H1 (cell line): ENCODE measurements at regions not wholly inside any gene's neighbourhood (a gene's known extent, or its start where the extent isn't known, plus 50 kb on each side); places are given as distances from the start of the nearest gene placed in this dataset.

Experiments
- CHD1 ChIP-seq: IDR thresholded peaks from 2 replicates; pipeline ENCODE4 v1.6.1; 2012; ENCODE audit warnings: low read depth, low read length, improper control_type of control experiment
- CHD2 ChIP-seq: IDR thresholded peaks from 2 replicates; pipeline ENCODE4 v1.6.1; 2012; ENCODE audit warnings: low read length, improper control_type of control experiment
- CTCF ChIP-seq, 3 experiments: IDR thresholded peaks; 1 replicate in 2 of 3; 2 replicates in 1 of 3; pipeline versions ENCODE4 v1.5.1 to v1.6.1; 2011; ENCODE audit warnings: low read length in 3 of 3, mild to moderate bottlenecking in 3 of 3, inconsistent platforms in 2 of 3, low read depth in 1 of 3, moderate library complexity in 1 of 3; ENCODE audit not compliant: insufficient read depth in 1 of 3; ENCODE audit errors: control extremely low read depth in 1 of 3
- EZH2 ChIP-seq: fragments of 200-600 bp; sonication (generic); IDR thresholded peaks from 2 replicates; pipeline ENCODE4 v1.7.1; 2012; ENCODE audit warnings: low read depth, mild to moderate bottlenecking, moderate library complexity, low read length, inconsistent platforms; ENCODE audit not compliant: severe bottlenecking
- JUND ChIP-seq: IDR thresholded peaks from 2 replicates; pipeline ENCODE4 v1.6.1; 2011; ENCODE audit warnings: mild to moderate bottlenecking, improper control_type of control experiment, low read length
- KDM1A ChIP-seq: fragments of 200-600, 300-600 bp; sonication (generic); IDR thresholded peaks from 2 replicates; pipeline ENCODE4 v1.7.1; 2016; ENCODE audit warnings: mild to moderate bottlenecking, low read length, borderline replicate concordance
- POLR2AphosphoS5 ChIP-seq: IDR thresholded peaks from 2 replicates; pipeline ENCODE4 v1.6.1; 2011; ENCODE audit warnings: low read depth, low read length
- RAD21 ChIP-seq, 2 experiments: IDR thresholded peaks in 1 of 2; conservative IDR thresholded peaks in 1 of 2; 2 replicates each; pipeline ENCODE4 v1.6.1; 2011; ENCODE audit warnings: low read depth in 2 of 2, low read length in 2 of 2, improper control_type of control experiment in 1 of 2, inconsistent platforms in 1 of 2, mild to moderate bottlenecking in 1 of 2, moderate library complexity in 1 of 2
- RFX5 ChIP-seq: IDR thresholded peaks from 2 replicates; pipeline ENCODE4 v1.6.1; 2011; ENCODE audit warnings: low read depth, low read length, improper control_type of control experiment, borderline replicate concordance
- TBP ChIP-seq: IDR thresholded peaks from 2 replicates; pipeline ENCODE4 v1.6.1; 2011; ENCODE audit warnings: low read depth, low read length, improper control_type of control experiment
- USF2 ChIP-seq: IDR thresholded peaks from 2 replicates; pipeline ENCODE4 v1.6.1; 2011; ENCODE audit warnings: low read length, improper control_type of control experiment

GRCh38 chr11:127997594-127997993, 589.8 kb downstream of the ETS1 start:
- TF ChIP-seq EZH2 (no peak), CTCF (IDR thresholded peaks at IDR 0.05; ENCODE audit: control extremely low read depth in 1 of 3, insufficient read depth in 1 of 3, low read depth in 1 of 3, low read length in 3 of 3) (no peak), JUND (no peak), RAD21 (IDR thresholded peaks at IDR 0.05 in 1 of 2, conservative IDR thresholded peaks at IDR 0.05 in 1 of 2; ENCODE audit: low read depth in 2 of 2, low read length in 2 of 2) (no peak), USF2 (no peak), RFX5 (no peak), TBP (no peak), CHD2 (no peak), POLR2AphosphoS5 (no peak), CHD1 (no peak), KDM1A (no peak)
